Activated CD4-positive, alpha-beta memory T cell treated with anti-CD3 and anti-CD28 coated beads, Interleukin-2, amount 10 ng/mL, durations not matched to agents 7 days and 5 days (primary cell): ENCODE measurements at regions not wholly inside any gene's neighbourhood (a gene's known extent, or its start where the extent isn't known, plus 50 kb on each side); places are given as distances from the start of the nearest gene placed in this dataset.
"Not testable (repeated sequence)": the region's sequence is repeated elsewhere in the genome, so short reads cannot be mapped to it uniquely, and the experiment has no call there.

Experiments used
- CTCF ChIA-PET: fragments of 350-600 bp; sonication (Branson Sonifier 250); formaldehyde crosslinking; loops from one replicate; lab custom pipeline; 2021; ENCODE audit warnings: antibody characterized with exemption, inconsistent platforms; lab: Charles Lee
- POLR2A ChIA-PET: fragments of 350-600 bp; sonication (Branson Sonifier 250); formaldehyde crosslinking; loops from one replicate; lab custom pipeline; 2021; ENCODE audit warnings: antibody characterized with exemption; lab: Charles Lee
- DNase-seq: peaks from one replicate; pipeline ENCODE4 v3.0.0-alpha.2; 2020
- H3K27ac Mint-ChIP-seq: one replicate; pipeline ENCODE4 v1.8.0; 2021; ENCODE audit warnings: mild to moderate bottlenecking, mixed read lengths
- H3K27me3 Mint-ChIP-seq: one replicate; pipeline ENCODE4 v1.8.0; 2021; ENCODE audit warnings: mixed read lengths
- H3K36me3 Mint-ChIP-seq: one replicate; pipeline ENCODE4 v1.8.0; 2021; ENCODE audit warnings: low read depth, mixed read lengths
- H3K4me1 Mint-ChIP-seq: one replicate; pipeline ENCODE4 v1.8.0; 2021; ENCODE audit warnings: mixed read lengths
- H3K4me3 Mint-ChIP-seq: one replicate; pipeline ENCODE4 v1.8.0; 2021; ENCODE audit warnings: mild to moderate bottlenecking, mixed read lengths
- H3K9me3 Mint-ChIP-seq: one replicate; pipeline ENCODE4 v1.8.0; 2021; ENCODE audit warnings: mixed read lengths

DNA sequence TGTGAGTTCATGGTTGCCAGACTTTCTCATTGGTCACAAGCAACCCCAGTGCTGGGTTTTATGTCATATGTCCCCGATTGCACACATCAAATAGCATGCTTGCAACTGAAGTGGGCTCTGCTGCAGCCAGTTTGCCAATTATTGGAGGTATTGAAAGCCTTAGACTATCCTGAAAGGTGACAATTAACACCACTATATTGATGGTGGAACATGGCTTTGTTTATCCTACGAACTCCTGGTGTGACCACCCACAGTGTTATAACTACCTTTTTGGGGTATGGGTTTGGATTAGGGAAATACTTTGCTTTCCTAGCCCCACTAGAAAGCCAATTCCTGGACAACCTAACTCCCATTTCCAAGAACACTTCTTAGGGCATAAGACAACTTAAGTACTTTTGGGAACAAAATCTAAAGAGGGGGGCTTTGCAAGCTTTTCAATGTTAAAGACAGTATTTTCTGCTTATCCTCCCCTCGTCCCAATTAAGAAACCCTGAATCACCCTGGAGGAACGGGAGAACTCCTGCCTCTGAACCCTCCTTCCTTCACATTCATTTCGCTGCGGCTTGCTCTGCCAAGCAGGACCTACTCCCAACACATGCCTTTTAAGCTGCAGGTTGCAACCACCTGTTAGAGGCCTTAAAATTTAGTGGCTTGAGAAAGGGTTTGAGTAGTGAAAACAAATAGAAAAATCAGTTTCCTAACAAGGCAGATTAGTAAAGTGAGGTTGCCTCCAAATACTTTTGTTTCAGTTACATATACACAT lies 80.3 kb upstream of the RBM19 start:
- CTCF ChIA-PET, result no interaction called here
- Mint-ChIP-seq H3K27ac (no peak overlapping the region), H3K9me3 (no peaks in the 10 kb centered on the region), H3K4me3 (no peak overlapping the region), H3K36me3 (no peaks in the 10 kb centered on the region), H3K4me1 (no peaks in the 10 kb centered on the region), H3K27me3 (peaks cover 3% of the 10 kb centered on the region)
- no peak for DNase-seq
- POLR2A ChIA-PET, result no interaction called here

GRCh38 chr12:114045349-114045748 lies 79.2 kb upstream of the RBM19 start:
- Mint-ChIP-seq H3K27me3 (peaks cover 3% of the 10 kb centered on the region), H3K36me3 (no peaks in the 10 kb centered on the region), H3K27ac (no peak overlapping the region), H3K4me1 (no peaks in the 10 kb centered on the region), H3K4me3 (no peak overlapping the region), H3K9me3 (no peaks in the 10 kb centered on the region)
- ChIA-PET CTCF (no interaction called here), POLR2A (no interaction called here)
- no peak for DNase-seq

DNA sequence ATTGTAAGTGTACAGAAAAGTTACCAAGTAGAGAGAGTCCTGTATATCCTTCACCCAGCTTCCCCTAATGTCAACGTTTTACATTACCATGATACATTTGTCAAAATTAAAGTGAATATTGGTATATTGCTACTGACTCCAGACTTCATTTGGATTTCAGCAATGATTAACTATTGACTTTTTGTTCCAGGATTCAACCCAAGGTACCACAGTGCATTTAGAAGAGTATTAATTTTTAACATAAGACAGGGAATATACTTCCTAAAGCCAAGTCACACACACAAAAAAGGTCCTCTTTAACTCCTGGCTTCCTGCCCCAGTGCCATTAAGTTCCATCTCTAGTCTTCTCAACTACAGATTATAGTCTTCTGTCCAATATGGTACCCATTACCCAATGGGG lies 75.5 kb upstream of the RBM19 start:
- Mint-ChIP-seq H3K4me3 (no peak overlapping the region), H3K9me3 (no peaks in the 10 kb centered on the region), H3K27ac (no peak overlapping the region), H3K36me3 (no peaks in the 10 kb centered on the region), H3K4me1 (no peaks in the 10 kb centered on the region), H3K27me3 (peaks cover 3% of the 10 kb centered on the region)
- CTCF ChIA-PET, result no interaction called here
- no peak for DNase-seq
- POLR2A ChIA-PET, result no interaction called here

DNA sequence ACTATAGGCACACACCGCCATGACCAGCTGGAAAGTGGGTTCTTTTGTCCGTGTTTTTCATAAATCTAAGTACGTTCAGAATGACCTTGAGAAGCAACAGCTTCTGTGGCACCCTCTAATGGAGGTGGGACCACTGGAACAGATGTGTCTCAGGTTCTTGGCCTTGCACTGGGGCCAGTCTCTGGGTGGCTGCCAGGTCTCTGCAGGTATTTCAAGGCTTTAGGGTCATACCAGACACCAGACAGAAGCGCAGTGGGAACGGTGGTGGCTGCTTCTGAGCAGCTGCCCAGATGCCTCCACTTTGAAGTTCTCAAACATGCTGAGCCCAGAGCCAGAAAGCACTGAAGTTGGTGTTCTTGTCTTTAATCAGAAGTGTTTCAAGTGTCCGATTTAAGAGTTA lies 75.0 kb upstream of the RBM19 start:
- Mint-ChIP-seq H3K27ac (no peak overlapping the region), H3K9me3 (no peaks in the 10 kb centered on the region), H3K4me1 (no peaks in the 10 kb centered on the region), H3K27me3 (peaks cover 3% of the 10 kb centered on the region), H3K4me3 (no peak overlapping the region), H3K36me3 (no peaks in the 10 kb centered on the region)
- no peak for DNase-seq
- ChIA-PET CTCF (no interaction called here), POLR2A (no interaction called here)

GRCh38 chr12:114038962-114039361 lies 72.8 kb upstream of the RBM19 start:
- no peaks in the 10 kb centered on the region for H3K36me3 Mint-ChIP-seq
- no peak overlapping the region for H3K4me3 Mint-ChIP-seq
- no peaks in the 10 kb centered on the region for H3K9me3 Mint-ChIP-seq
- DNase-seq, result no peak
- ChIA-PET CTCF (no interaction called here), POLR2A (no interaction called here)
- H3K4me1 Mint-ChIP-seq, result no peaks in the 10 kb centered on the region
- no peak overlapping the region for H3K27ac Mint-ChIP-seq
- peaks cover 1% of the 10 kb centered on the region for H3K27me3 Mint-ChIP-seq

DNA sequence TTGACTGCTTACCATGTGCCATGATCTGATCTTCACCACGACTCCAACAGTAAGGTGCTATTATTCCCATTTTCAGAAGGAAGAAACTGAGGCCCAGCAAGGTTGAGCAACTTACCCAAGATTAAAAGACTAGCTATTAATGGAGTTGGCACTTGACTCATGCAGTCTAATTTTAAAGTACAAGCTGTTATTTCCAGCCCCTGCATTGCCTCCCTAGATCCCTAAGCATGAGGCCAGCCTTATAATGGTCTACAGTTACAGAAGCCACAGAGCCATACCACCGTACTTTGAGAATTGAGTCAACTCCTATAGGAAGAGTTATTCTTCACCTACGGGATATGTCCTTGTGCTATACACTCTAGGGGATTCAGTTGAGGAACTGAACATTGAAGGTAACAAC lies 66.7 kb upstream of the RBM19 start:
- Mint-ChIP-seq H3K27me3 (peaks cover 4% of the 10 kb centered on the region), H3K36me3 (no peaks in the 10 kb centered on the region), H3K4me1 (no peaks in the 10 kb centered on the region), H3K27ac (no peak overlapping the region), H3K9me3 (no peaks in the 10 kb centered on the region), H3K4me3 (no peak overlapping the region)
- DNase-seq, result no peak
- CTCF ChIA-PET, result no interaction called here
- POLR2A ChIA-PET, result no interaction called here

GRCh38 chr12:114030451-114030850 lies 64.3 kb upstream of the RBM19 start:
- Mint-ChIP-seq H3K27me3 (peaks cover 4% of the 10 kb centered on the region), H3K4me1 (no peaks in the 10 kb centered on the region), H3K4me3 (no peak overlapping the region), H3K9me3 (no peaks in the 10 kb centered on the region), H3K27ac (no peak overlapping the region), H3K36me3 (no peaks in the 10 kb centered on the region)
- CTCF ChIA-PET, result no interaction called here
- DNase-seq, result no peak
- POLR2A ChIA-PET, result no interaction called here

DNA sequence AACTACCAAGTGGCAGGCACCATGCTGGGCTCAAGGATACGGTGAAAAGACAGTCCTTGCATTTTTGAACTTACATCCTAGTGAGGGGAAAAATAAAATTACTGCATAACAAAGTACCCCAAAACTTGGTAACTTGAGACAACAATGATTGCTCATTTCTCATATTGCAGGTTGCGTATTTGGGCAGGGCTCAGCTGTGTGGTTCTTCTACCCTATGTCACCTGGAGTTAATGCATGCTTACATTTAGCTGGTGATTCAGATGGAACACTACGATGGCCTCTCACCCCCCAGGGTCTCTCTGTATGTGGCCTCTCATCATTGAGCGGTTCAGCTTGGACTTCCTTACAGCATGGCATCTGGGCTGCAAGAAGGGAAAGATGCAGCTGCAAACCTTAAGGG lies 60.7 kb upstream of the RBM19 start:
- H3K4me1 Mint-ChIP-seq, result no peaks in the 10 kb centered on the region
- no peak overlapping the region for H3K4me3 Mint-ChIP-seq
- ChIA-PET CTCF (no interaction called here), POLR2A (no interaction called here)
- no peaks in the 10 kb centered on the region for H3K9me3 Mint-ChIP-seq
- H3K27me3 Mint-ChIP-seq, result peaks cover 2% of the 10 kb centered on the region
- H3K36me3 Mint-ChIP-seq, result no peaks in the 10 kb centered on the region
- no peak for DNase-seq
- no peak overlapping the region for H3K27ac Mint-ChIP-seq

- H3K27me3 Mint-ChIP-seq, result peaks cover 2% of the 10 kb centered on the region
- no peaks in the 10 kb centered on the region for H3K4me1 Mint-ChIP-seq
- no peak overlapping the region for H3K4me3 Mint-ChIP-seq
- ChIA-PET POLR2A (no interaction called here), CTCF (no interaction called here)
- H3K36me3 Mint-ChIP-seq, result no peaks in the 10 kb centered on the region
- DNase-seq, result no peak
- H3K27ac Mint-ChIP-seq, result no peak overlapping the region
- H3K9me3 Mint-ChIP-seq, result no peaks in the 10 kb centered on the region
These were observed 59.8 kb upstream of the RBM19 start for GRCh38 chr12:114025935-114026334.

- H3K27me3 Mint-ChIP-seq, CTCF ChIA-PET, H3K4me3 Mint-ChIP-seq, H3K27ac Mint-ChIP-seq, H3K4me1 Mint-ChIP-seq, POLR2A ChIA-PET, H3K9me3 Mint-ChIP-seq, H3K36me3 Mint-ChIP-seq, DNase-seq: not testable (repeated sequence)
These were observed 56.0 kb upstream of the RBM19 start for GRCh38 chr12:114022081-114022480.

DNA sequence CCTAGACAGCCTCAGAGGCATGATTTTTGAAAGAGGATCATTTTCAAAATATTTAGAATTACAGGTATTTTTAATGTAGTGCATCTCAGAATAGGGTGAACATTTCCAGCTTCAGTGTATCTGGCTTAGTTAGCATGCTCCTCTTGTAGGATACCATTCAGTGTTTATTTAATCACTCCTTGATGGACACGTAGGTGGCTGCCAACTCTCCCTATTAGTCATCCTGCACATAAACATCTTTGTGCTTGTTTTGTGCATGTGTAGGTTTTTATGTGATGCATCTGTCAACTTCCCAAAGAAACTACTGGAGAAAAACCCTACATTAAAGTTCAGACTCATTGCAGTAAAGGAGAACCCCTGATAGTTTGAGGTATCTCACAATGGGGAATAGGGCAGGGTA lies 52.5 kb upstream of the RBM19 start:
- Mint-ChIP-seq H3K36me3 (no peaks in the 10 kb centered on the region), H3K4me1 (no peaks in the 10 kb centered on the region), H3K9me3 (no peaks in the 10 kb centered on the region), H3K27me3 (peaks cover 5% of the 10 kb centered on the region), H3K27ac (no peak overlapping the region), H3K4me3 (no peak overlapping the region)
- ChIA-PET CTCF (no interaction called here), POLR2A (no interaction called here)
- no peak for DNase-seq
